ENCODE measurements at regions not wholly inside any gene's neighbourhood (a gene's known extent, or its start where the extent isn't known, plus 50 kb on each side); places are given as distances from the start of the nearest gene placed in this dataset.

DNA sequence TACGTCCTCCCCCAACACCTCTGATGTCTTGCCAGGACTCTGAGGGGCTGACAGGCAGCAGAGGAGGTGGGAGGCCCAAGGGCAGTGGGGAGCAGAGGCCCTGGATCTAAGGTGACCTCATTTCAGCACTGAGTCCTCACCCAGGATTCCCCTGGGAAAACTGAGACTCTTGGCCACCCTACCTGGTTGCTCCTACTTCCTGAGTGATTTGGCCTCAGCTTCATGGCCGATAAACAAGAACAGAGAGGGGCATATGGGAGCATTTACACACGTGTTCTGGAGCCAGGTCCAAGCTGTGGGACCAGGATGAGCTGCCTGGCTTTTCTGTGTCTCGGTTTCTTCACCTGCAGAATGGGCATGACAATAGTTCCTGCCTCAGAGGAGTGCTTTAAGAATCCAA lies 133.8 kb downstream of the ANKRD60 start:
- H2BK12ac ChIP-seq (ENCODE audit: low read depth, low read length): no peak overlapping the region
- no peak overlapping the region for H3K9ac ChIP-seq (replicated peaks in 1 of 4; ENCODE audit: extremely low read depth in 1 of 4, low read depth in 3 of 4, low read length in 3 of 4)
- H2BK20ac ChIP-seq (ENCODE audit: low read length): no peak overlapping the region
- no peaks in the 10 kb centered on the region; the same call in 1 of the 2 replicates for H3K23me2 ChIP-seq (ENCODE audit: low read depth, low read length)
- no peak overlapping the region for H3K14ac ChIP-seq (ENCODE audit: insufficient read length)
- H3K36me3 ChIP-seq (ENCODE audit: control insufficient read depth in 2 of 4, insufficient read depth in 4 of 4, low read length in 3 of 4): no peaks in the 10 kb centered on the region
- no peak overlapping the region for H2AFZ ChIP-seq (ENCODE audit: low read length)
- ChIA-PET POLR2A (ENCODE audit: partially characterized antibody) (interaction anchor here (0.7 kb wide), 1 partner anchor 296 kb away, joined by 3 read pairs; no protein-coding TSS in a partner anchor), CTCF (ENCODE audit: partially characterized antibody) (interaction anchor here (2.0 to 3.9 kb wide), 2 partner anchors 8 to 55 kb away, joined by 4 to 27 read pairs; a partner anchor contains a TSS)
- no peak overlapping the region for H3K23ac ChIP-seq (ENCODE audit: insufficient read length)
- H3K9me3 ChIP-seq (ENCODE audit: insufficient read depth in 2 of 2, low read depth in 1 of 2, low read length in 1 of 2): no peaks in the 10 kb centered on the region; a peak in 1 of 4 replicates
- H4K20me1 ChIP-seq (replicated peaks in 1 of 2; ENCODE audit: control insufficient read depth in 1 of 2, insufficient read depth in 2 of 2, low read length in 2 of 2): no peaks in the 10 kb centered on the region
- H3K4ac ChIP-seq (replicated peaks; ENCODE audit: insufficient read length, low read depth, low read length): no peak overlapping the region
- no peak overlapping the region for H2BK15ac ChIP-seq (ENCODE audit: low read length)
- no peak overlapping the region for H4K8ac ChIP-seq (ENCODE audit: extremely low read depth, insufficient read depth, low read length)
- H2BK120ac ChIP-seq (replicated peaks; ENCODE audit: low read depth, low read length): no peak overlapping the region
- no peak overlapping the region for H2AK5ac ChIP-seq (ENCODE audit: low read depth, low read length)
- no peak overlapping the region for H4K5ac ChIP-seq (ENCODE audit: insufficient read length, low read depth, low read length)
- no peak overlapping the region for H3K56ac ChIP-seq (replicated peaks; ENCODE audit: insufficient read length, low read depth, low read length)
- no peak for FAIRE-seq
- 89% methylated on average over 4 of the region's 4 CpGs; no CpG with 5 or more reads in 1 of the 2 experiments for WGBS, 2 experiments (ENCODE audit: extremely low coverage in 1 of 2, insufficient coverage in 1 of 2, insufficient read length in 1 of 2, insufficient replicate concordance in 2 of 2, low coverage in 1 of 2, low lambda C conversion rate in 2 of 2, missing lambda C conversion rate in 1 of 2)
- H3K4me2 ChIP-seq (ENCODE audit: insufficient read depth in 1 of 2, low read depth in 2 of 2, low read length in 2 of 2): no peak overlapping the region
- no peaks in the 10 kb centered on the region; a peak in 1 of 7 replicates for H3K27me3 ChIP-seq (replicated peaks in 1 of 4; ENCODE audit: control insufficient read depth in 3 of 4, extremely low read depth in 1 of 4, insufficient read depth in 3 of 4, low read length in 3 of 4)
- no peak overlapping the region for H3K27ac ChIP-seq (ENCODE audit: low read depth, low read length)
- no peak for TF ChIP-seq POLR2AphosphoS5 (IDR thresholded peaks at IDR 0.05; ENCODE audit: low read depth, low read length)
- no peak for TF ChIP-seq NRF1 (IDR thresholded peaks at IDR 0.05; ENCODE audit: low read depth, low read length)
- no peak overlapping the region for H4K91ac ChIP-seq (replicated peaks; ENCODE audit: insufficient read length, low read length)
- no peaks in the 10 kb centered on the region for H3K79me1 ChIP-seq (ENCODE audit: low read depth, low read length)
- H3K4me1 ChIP-seq (replicated peaks in 1 of 4; ENCODE audit: control insufficient read depth in 3 of 4, insufficient read depth in 4 of 4, low read length in 3 of 4): no peaks in the 10 kb centered on the region
- H3K4me3 ChIP-seq (ENCODE audit: extremely low read depth in 1 of 4, insufficient read depth in 2 of 4, low read depth in 3 of 4, low read length in 4 of 4): no peak overlapping the region
- H2BK5ac ChIP-seq (ENCODE audit: low read depth, low read length): no peak overlapping the region
- no peaks in the 10 kb centered on the region for H3K79me2 ChIP-seq (ENCODE audit: control insufficient read depth in 1 of 2, insufficient read depth in 2 of 2, low read length in 2 of 2)
- DNase-seq (ENCODE audit: low read depth in 1 of 2, low spot score in 2 of 2): no peak
- H3K18ac ChIP-seq (ENCODE audit: extremely low read depth, low read length): no peak overlapping the region

Measured in H1 (cell line).